Liver (tissue), 3 donors: ENCODE measurements at regions not wholly inside any gene's neighbourhood (a gene's known extent, or its start where the extent isn't known, plus 50 kb on each side); places are given as distances from the start of the nearest gene placed in this dataset.

ENCODE experiments used
- EGR1 ChIP-seq, 2 donors: IDR thresholded peaks; 2 replicates each; pipeline ENCODE4 v1.6.1; 2016 to 2018; ENCODE audit warnings: antibody characterized with exemption in 2 of 2, low read depth in 2 of 2
- SP1 ChIP-seq: IDR thresholded peaks from 2 replicates; pipeline ENCODE4 v1.6.1; 2018; ENCODE audit warnings: antibody characterized with exemption, mild to moderate bottlenecking
- TAF1 ChIP-seq: conservative IDR thresholded peaks from 2 replicates; pipeline ENCODE4 v1.6.1; 2016; ENCODE audit warnings: antibody characterized with exemption, mild to moderate bottlenecking
- YY1 ChIP-seq: IDR thresholded peaks from 2 replicates; pipeline ENCODE4 v1.6.1; 2016; ENCODE audit warnings: antibody characterized with exemption, mild to moderate bottlenecking
- TF ChIP-seq, protein P1 (sequence below): fragments of 150-350 bp; IDR thresholded peaks from 2 replicates; pipeline ENCODE4 v1.5.1; 2017; ENCODE audit warnings: improper control_type of control experiment, low read depth, low read length; ENCODE audit not compliant: missing input control
- TF ChIP-seq, protein P2 (sequence below): IDR thresholded peaks from 2 replicates; pipeline ENCODE4 v1.6.1; 2016; ENCODE audit warnings: antibody characterized with exemption
- TF ChIP-seq, protein P3 (sequence below): IDR thresholded peaks from 2 replicates; pipeline ENCODE4 v1.6.1; 2016; ENCODE audit warnings: antibody characterized with exemption
- donor health status: healthy.
- donor health status: healthy.

DNA sequence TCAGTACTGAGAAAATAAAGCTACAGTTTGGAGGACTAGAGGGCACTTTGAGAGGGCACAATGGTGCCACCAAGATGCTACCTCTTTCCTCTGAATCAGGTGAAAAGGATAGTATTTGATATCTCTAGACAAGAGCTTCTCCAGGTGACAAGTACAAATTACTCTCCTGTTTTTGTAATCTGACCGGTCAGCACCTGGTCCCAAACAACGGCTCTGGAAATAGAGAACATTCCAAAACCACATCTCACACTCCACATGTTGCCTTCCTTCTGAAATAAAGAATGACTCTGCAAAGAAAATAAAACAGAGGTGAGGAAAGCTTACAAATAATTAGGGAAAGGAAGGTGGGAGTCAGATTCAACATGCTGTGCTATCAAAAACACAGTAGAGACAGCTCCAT is 51.3 kb upstream of the CITED2 start:
- no peak for TF ChIP-seq SP1
- TF ChIP-seq YY1: no peak
- TF ChIP-seq, protein P1, sequence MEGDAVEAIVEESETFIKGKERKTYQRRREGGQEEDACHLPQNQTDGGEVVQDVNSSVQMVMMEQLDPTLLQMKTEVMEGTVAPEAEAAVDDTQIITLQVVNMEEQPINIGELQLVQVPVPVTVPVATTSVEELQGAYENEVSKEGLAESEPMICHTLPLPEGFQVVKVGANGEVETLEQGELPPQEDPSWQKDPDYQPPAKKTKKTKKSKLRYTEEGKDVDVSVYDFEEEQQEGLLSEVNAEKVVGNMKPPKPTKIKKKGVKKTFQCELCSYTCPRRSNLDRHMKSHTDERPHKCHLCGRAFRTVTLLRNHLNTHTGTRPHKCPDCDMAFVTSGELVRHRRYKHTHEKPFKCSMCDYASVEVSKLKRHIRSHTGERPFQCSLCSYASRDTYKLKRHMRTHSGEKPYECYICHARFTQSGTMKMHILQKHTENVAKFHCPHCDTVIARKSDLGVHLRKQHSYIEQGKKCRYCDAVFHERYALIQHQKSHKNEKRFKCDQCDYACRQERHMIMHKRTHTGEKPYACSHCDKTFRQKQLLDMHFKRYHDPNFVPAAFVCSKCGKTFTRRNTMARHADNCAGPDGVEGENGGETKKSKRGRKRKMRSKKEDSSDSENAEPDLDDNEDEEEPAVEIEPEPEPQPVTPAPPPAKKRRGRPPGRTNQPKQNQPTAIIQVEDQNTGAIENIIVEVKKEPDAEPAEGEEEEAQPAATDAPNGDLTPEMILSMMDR: no peak
- TF ChIP-seq, protein P2, sequence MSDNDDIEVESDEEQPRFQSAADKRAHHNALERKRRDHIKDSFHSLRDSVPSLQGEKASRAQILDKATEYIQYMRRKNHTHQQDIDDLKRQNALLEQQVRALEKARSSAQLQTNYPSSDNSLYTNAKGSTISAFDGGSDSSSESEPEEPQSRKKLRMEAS: no peak
- TF ChIP-seq, protein P3, sequence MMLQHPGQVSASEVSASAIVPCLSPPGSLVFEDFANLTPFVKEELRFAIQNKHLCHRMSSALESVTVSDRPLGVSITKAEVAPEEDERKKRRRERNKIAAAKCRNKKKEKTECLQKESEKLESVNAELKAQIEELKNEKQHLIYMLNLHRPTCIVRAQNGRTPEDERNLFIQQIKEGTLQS: no peak
- no peak for TF ChIP-seq EGR1 (IDR thresholded peaks at IDR 0.05; ENCODE audit: low read depth in 2 of 2)
- TF ChIP-seq TAF1: no peak
